ENCODE measurements at regions not wholly inside any gene's neighbourhood (a gene's known extent, or its start where the extent isn't known, plus 50 kb on each side); places are given as distances from the start of the nearest gene placed in this dataset.
A peak's percentile ranks its signal among the peaks of the same experiment; 100 is the strongest.
"Not testable (repeated sequence)": the region's sequence is repeated elsewhere in the genome, so short reads cannot be mapped to it uniquely, and the experiment has no call there.

GRCh38 chr17:30648015-30648620 is 170.9 kb downstream of the GOSR1 start:
- H3K4me3 ChIP-seq (ENCODE audit: low read depth, low read length); H3K27ac ChIP-seq (ENCODE audit: low read depth, low read length); H3K9me3 ChIP-seq (ENCODE audit: control insufficient read depth, insufficient read depth, low read length); H3K4me1 ChIP-seq (ENCODE audit: control insufficient read depth, insufficient read depth, low read length); H3K27me3 ChIP-seq (ENCODE audit: control insufficient read depth, insufficient read depth, low read length); H3K9ac ChIP-seq (ENCODE audit: low read depth, low read length); H3K36me3 ChIP-seq (ENCODE audit: control insufficient read depth, insufficient read depth, low read length): not testable (repeated sequence)

DNA sequence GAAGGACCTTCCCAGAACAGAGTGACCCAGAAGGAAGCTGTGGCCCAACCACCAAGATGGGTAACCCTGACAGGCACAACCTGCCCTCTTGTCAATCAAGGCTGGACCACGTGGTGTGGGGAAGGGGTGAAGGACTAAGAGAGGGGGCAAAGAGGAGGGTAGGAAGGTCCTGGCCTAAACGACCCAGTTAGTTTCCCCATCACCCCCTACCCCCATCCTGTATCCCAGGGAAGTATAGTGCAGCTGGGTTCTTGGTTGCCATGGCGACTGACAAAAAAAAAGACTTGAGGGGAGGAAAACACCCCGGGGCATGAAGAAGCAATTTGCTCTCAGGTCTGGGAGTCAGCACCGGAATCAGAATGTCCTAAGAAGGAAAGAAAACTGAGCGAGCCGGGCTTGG is 168.7 kb downstream of the GOSR1 start:
- not testable (repeated sequence) for H3K36me3 ChIP-seq (ENCODE audit: control insufficient read depth, insufficient read depth, low read length); H3K9ac ChIP-seq (ENCODE audit: low read depth, low read length); H3K4me3 ChIP-seq (ENCODE audit: low read depth, low read length); H3K4me1 ChIP-seq (ENCODE audit: control insufficient read depth, insufficient read depth, low read length); H3K27me3 ChIP-seq (ENCODE audit: control insufficient read depth, insufficient read depth, low read length); H3K9me3 ChIP-seq (ENCODE audit: control insufficient read depth, insufficient read depth, low read length)
- H3K27ac ChIP-seq (ENCODE audit: low read depth, low read length): peak overlapping the region; percentile 47

DNA sequence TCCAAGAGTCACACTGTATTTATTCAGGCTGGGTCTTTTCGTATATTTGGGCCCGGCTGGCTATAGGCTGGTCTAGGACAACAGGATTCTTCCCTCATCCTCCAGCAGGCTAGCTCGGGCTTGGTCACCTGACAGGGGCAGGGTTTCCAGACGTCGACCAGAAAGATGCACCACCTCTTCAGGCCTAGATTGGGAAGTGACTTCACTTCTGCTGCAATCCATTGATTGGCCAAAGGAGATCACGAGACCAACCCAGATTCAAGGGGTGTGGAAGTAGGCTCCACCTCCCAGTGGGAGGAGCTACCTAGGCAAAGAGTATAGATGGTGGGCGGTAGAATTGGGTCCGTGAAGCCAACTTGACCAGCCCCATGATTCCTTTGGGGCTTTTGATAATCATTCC is 167.5 kb downstream of the GOSR1 start:
- H3K27ac ChIP-seq (ENCODE audit: low read depth, low read length); H3K4me1 ChIP-seq (ENCODE audit: control insufficient read depth, insufficient read depth, low read length); H3K9ac ChIP-seq (ENCODE audit: low read depth, low read length); H3K4me3 ChIP-seq (ENCODE audit: low read depth, low read length); H3K36me3 ChIP-seq (ENCODE audit: control insufficient read depth, insufficient read depth, low read length); H3K27me3 ChIP-seq (ENCODE audit: control insufficient read depth, insufficient read depth, low read length); H3K9me3 ChIP-seq (ENCODE audit: control insufficient read depth, insufficient read depth, low read length): not testable (repeated sequence)

- H3K9me3 ChIP-seq (ENCODE audit: control insufficient read depth, insufficient read depth, low read length); H3K9ac ChIP-seq (ENCODE audit: low read depth, low read length); H3K36me3 ChIP-seq (ENCODE audit: control insufficient read depth, insufficient read depth, low read length); H3K4me1 ChIP-seq (ENCODE audit: control insufficient read depth, insufficient read depth, low read length); H3K27ac ChIP-seq (ENCODE audit: low read depth, low read length); H3K4me3 ChIP-seq (ENCODE audit: low read depth, low read length); H3K27me3 ChIP-seq (ENCODE audit: control insufficient read depth, insufficient read depth, low read length): not testable (repeated sequence)
These were observed 167.1 kb downstream of the GOSR1 start for GRCh38 chr17:30644287-30644686.

DNA sequence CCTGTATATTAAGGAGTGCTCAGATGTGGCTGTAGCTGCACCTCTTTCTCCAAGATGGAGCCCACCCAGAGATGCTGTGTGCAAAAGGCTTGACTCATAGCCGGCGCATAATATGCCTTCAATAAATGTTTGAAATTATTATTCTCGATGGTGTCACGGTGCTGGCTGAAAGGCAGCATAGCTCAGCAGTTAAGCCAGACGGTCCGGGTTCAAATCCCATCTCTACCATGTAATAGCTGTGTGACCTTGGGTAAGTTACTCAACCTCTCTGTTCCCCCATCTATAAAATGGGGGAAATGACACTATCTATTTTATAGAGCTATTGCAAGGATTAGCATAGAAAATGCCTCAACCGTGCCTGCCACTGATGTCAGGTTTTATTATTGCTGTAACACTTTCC is 164.2 kb downstream of the GOSR1 start:
- not testable (repeated sequence) for H3K36me3 ChIP-seq (ENCODE audit: control insufficient read depth, insufficient read depth, low read length); H3K4me3 ChIP-seq (ENCODE audit: low read depth, low read length); H3K27me3 ChIP-seq (ENCODE audit: control insufficient read depth, insufficient read depth, low read length); H3K9me3 ChIP-seq (ENCODE audit: control insufficient read depth, insufficient read depth, low read length); H3K4me1 ChIP-seq (ENCODE audit: control insufficient read depth, insufficient read depth, low read length); H3K9ac ChIP-seq (ENCODE audit: low read depth, low read length); H3K27ac ChIP-seq (ENCODE audit: low read depth, low read length)

DNA sequence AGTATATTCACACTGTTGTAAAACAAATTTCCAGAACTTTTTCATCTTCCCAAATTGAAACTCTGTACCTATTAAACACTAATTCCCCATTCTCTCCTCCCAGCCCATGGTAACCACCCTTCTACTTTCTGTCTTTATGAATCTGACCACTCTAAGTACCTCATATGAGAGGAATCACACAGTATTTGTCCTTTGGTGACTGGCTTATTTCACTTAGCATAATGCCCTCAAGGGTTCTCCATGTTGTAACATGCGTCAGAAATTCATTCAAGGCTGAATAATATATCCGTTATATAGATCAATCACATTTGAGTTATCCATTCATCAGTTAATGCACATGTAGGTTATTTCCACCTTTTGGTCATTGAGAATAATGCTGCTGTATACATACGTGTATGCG is 162.2 kb downstream of the GOSR1 start:
- not testable (repeated sequence) for H3K4me3 ChIP-seq (ENCODE audit: low read depth, low read length); H3K9ac ChIP-seq (ENCODE audit: low read depth, low read length); H3K36me3 ChIP-seq (ENCODE audit: control insufficient read depth, insufficient read depth, low read length); H3K27ac ChIP-seq (ENCODE audit: low read depth, low read length); H3K27me3 ChIP-seq (ENCODE audit: control insufficient read depth, insufficient read depth, low read length); H3K9me3 ChIP-seq (ENCODE audit: control insufficient read depth, insufficient read depth, low read length); H3K4me1 ChIP-seq (ENCODE audit: control insufficient read depth, insufficient read depth, low read length)

- H3K4me1 ChIP-seq (ENCODE audit: control insufficient read depth, insufficient read depth, low read length); H3K9ac ChIP-seq (ENCODE audit: low read depth, low read length); H3K4me3 ChIP-seq (ENCODE audit: low read depth, low read length); H3K27ac ChIP-seq (ENCODE audit: low read depth, low read length); H3K27me3 ChIP-seq (ENCODE audit: control insufficient read depth, insufficient read depth, low read length); H3K36me3 ChIP-seq (ENCODE audit: control insufficient read depth, insufficient read depth, low read length); H3K9me3 ChIP-seq (ENCODE audit: control insufficient read depth, insufficient read depth, low read length): not testable (repeated sequence)
These were observed 161.8 kb downstream of the GOSR1 start for GRCh38 chr17:30638968-30639367.

GRCh38 chr17:30631651-30632050 is 154.4 kb downstream of the GOSR1 start:
- not testable (repeated sequence) for H3K9me3 ChIP-seq (ENCODE audit: control insufficient read depth, insufficient read depth, low read length); H3K9ac ChIP-seq (ENCODE audit: low read depth, low read length); H3K4me3 ChIP-seq (ENCODE audit: low read depth, low read length); H3K27ac ChIP-seq (ENCODE audit: low read depth, low read length); H3K4me1 ChIP-seq (ENCODE audit: control insufficient read depth, insufficient read depth, low read length); H3K27me3 ChIP-seq (ENCODE audit: control insufficient read depth, insufficient read depth, low read length)
- peaks cover 13% of the 10 kb centered on the region for H3K36me3 ChIP-seq (ENCODE audit: control insufficient read depth, insufficient read depth, low read length)

DNA sequence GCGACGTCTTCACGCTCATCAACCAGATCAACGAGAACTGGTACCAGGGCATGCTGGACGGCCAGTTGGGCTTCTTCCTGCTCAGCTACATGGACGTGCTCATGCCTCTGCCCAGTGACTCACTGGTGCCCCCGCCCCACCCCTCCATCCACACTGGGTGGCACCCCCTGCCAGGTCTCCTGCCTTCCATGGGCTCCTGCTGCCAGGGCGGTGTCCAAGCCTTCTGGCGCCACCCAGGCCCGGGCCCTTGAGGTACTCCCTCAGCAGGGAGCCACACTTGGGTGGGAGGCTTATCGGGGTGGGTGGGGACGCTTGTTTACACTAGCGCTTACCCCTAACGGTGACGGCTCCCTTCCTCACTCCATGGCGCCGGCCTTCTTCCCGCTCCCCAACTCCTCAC is 148.2 kb downstream of the GOSR1 start:
- not testable (repeated sequence) for H3K9ac ChIP-seq (ENCODE audit: low read depth, low read length); H3K27me3 ChIP-seq (ENCODE audit: control insufficient read depth, insufficient read depth, low read length); H3K4me3 ChIP-seq (ENCODE audit: low read depth, low read length); H3K4me1 ChIP-seq (ENCODE audit: control insufficient read depth, insufficient read depth, low read length); H3K36me3 ChIP-seq (ENCODE audit: control insufficient read depth, insufficient read depth, low read length); H3K9me3 ChIP-seq (ENCODE audit: control insufficient read depth, insufficient read depth, low read length); H3K27ac ChIP-seq (ENCODE audit: low read depth, low read length)

DNA sequence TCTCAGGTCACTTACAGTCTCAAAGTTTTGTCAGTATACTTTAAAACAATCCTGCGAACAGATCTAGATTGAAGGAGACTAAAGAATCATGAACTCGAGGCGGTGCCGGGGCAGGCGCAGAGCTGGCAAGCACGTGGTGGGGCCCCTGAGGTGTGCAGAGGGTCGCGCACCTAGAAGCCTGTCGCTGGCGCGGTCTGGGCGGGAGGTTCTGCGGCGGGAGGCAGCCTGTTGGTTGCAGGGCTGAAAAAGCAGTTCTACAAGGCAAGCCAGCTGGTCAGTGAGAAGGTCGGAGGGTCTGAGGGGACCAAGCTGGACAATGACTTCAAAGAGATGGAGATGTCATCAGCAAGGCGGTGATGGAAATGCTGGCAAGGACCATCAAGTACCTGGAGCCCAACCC is 147.0 kb downstream of the GOSR1 start:
- H3K9me3 ChIP-seq (ENCODE audit: control insufficient read depth, insufficient read depth, low read length); H3K9ac ChIP-seq (ENCODE audit: low read depth, low read length); H3K27me3 ChIP-seq (ENCODE audit: control insufficient read depth, insufficient read depth, low read length); H3K27ac ChIP-seq (ENCODE audit: low read depth, low read length); H3K4me1 ChIP-seq (ENCODE audit: control insufficient read depth, insufficient read depth, low read length); H3K4me3 ChIP-seq (ENCODE audit: low read depth, low read length); H3K36me3 ChIP-seq (ENCODE audit: control insufficient read depth, insufficient read depth, low read length): not testable (repeated sequence)

- H3K4me1 ChIP-seq (ENCODE audit: control insufficient read depth, insufficient read depth, low read length): peaks cover 10% of the 10 kb centered on the region
- not testable (repeated sequence) for H3K27me3 ChIP-seq (ENCODE audit: control insufficient read depth, insufficient read depth, low read length); H3K4me3 ChIP-seq (ENCODE audit: low read depth, low read length); H3K9ac ChIP-seq (ENCODE audit: low read depth, low read length); H3K27ac ChIP-seq (ENCODE audit: low read depth, low read length); H3K36me3 ChIP-seq (ENCODE audit: control insufficient read depth, insufficient read depth, low read length); H3K9me3 ChIP-seq (ENCODE audit: control insufficient read depth, insufficient read depth, low read length)
These were observed 132.5 kb downstream of the GOSR1 start for GRCh38 chr17:30609682-30610081.

GRCh38 chr17:30605523-30605922 is 128.3 kb downstream of the GOSR1 start:
- Histone ChIP-seq H3K27me3 (ENCODE audit: control insufficient read depth, insufficient read depth, low read length) (no peaks in the 10 kb centered on the region), H3K27ac (ENCODE audit: low read depth, low read length) (no peak overlapping the region), H3K9me3 (ENCODE audit: control insufficient read depth, insufficient read depth, low read length) (no peaks in the 10 kb centered on the region), H3K36me3 (ENCODE audit: control insufficient read depth, insufficient read depth, low read length) (no peaks in the 10 kb centered on the region), H3K9ac (ENCODE audit: low read depth, low read length) (no peak overlapping the region), H3K4me1 (ENCODE audit: control insufficient read depth, insufficient read depth, low read length) (peaks cover 17% of the 10 kb centered on the region), H3K4me3 (ENCODE audit: low read depth, low read length) (no peak overlapping the region)

Measured in HUES48 (cell line).